ENCODE measurements at regions not wholly inside any gene's neighbourhood (a gene's known extent, or its start where the extent isn't known, plus 50 kb on each side); places are given as distances from the start of the nearest gene placed in this dataset.
"Not testable (repeated sequence)": the region's sequence is repeated elsewhere in the genome, so short reads cannot be mapped to it uniquely, and the experiment has no call there.

- Mint-ChIP-seq H3K4me3 (no peak overlapping the region), H3K4me1 (no peaks in the 10 kb centered on the region), H3K36me3 (ENCODE audit: low read depth) (no peaks in the 10 kb centered on the region), H3K9me3 (peaks cover 8% of the 10 kb centered on the region), H3K27me3 (no peaks in the 10 kb centered on the region), H3K27ac (no peak overlapping the region)
- DNase-seq, result no peak
- CTCF ChIA-PET, result no interaction called here
- POLR2A ChIA-PET, result no interaction called here
Measured at GRCh38 chr17:71432378-71433315, 688.2 kb upstream of the SOX9 start.

- H3K27me3 Mint-ChIP-seq, result no peaks in the 10 kb centered on the region
- no peak overlapping the region for H3K4me3 Mint-ChIP-seq
- CTCF ChIA-PET, result no interaction called here
- H3K36me3 Mint-ChIP-seq (ENCODE audit: low read depth), result no peaks in the 10 kb centered on the region
- POLR2A ChIA-PET, result no interaction called here
- DNase-seq, result no peak
- H3K4me1 Mint-ChIP-seq, result no peaks in the 10 kb centered on the region
- no peaks in the 10 kb centered on the region for H3K9me3 Mint-ChIP-seq
- H3K27ac Mint-ChIP-seq, result no peak overlapping the region
Measured at GRCh38 chr17:71434716-71435115, 686.1 kb upstream of the SOX9 start.

DNA sequence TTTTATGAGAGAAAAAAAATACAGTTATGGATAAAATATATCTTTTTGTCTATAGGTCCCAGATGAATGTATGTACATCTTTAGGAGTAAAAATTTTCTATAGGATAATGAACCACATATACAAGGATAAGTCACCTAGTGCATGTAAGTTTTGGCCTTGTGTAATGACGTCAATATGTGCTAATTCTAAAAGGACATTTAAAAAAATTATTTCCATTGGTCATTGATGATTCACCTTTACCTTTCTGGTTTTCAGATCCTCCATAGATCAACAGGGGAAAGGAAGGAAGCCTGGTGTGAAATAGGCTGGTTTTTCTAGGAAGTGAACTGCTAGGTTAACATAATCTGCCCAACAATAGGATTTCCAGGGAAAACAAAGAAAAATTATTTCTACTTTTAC, 684.3 kb upstream of the SOX9 start:
- CTCF ChIA-PET, result no interaction called here

GRCh38 chr17:71437166-71437565, 683.7 kb upstream of the SOX9 start:
- no peak for DNase-seq
- Mint-ChIP-seq H3K4me1 (no peaks in the 10 kb centered on the region), H3K27ac (no peak overlapping the region), H3K27me3 (no peaks in the 10 kb centered on the region), H3K4me3 (no peak overlapping the region), H3K9me3 (peaks cover 2% of the 10 kb centered on the region), H3K36me3 (ENCODE audit: low read depth) (no peaks in the 10 kb centered on the region)
- ChIA-PET CTCF (no interaction called here), POLR2A (no interaction called here)

More for the DNA sequence above, 684.3 kb upstream of the SOX9 start:
- Mint-ChIP-seq H3K27me3 (no peaks in the 10 kb centered on the region), H3K36me3 (ENCODE audit: low read depth) (no peaks in the 10 kb centered on the region), H3K9me3 (peaks cover 2% of the 10 kb centered on the region), H3K4me3 (no peak overlapping the region), H3K4me1 (no peaks in the 10 kb centered on the region), H3K27ac (no peak overlapping the region)
- DNase-seq, result no peak
- POLR2A ChIA-PET, result no interaction called here

GRCh38 chr17:71438631-71439146, 682.1 kb upstream of the SOX9 start:
- H3K27me3 Mint-ChIP-seq, result no peaks in the 10 kb centered on the region
- H3K36me3 Mint-ChIP-seq (ENCODE audit: low read depth), result no peaks in the 10 kb centered on the region
- peaks cover 2% of the 10 kb centered on the region for H3K9me3 Mint-ChIP-seq
- ChIA-PET CTCF (no interaction called here), POLR2A (interaction anchor here (0.7 kb wide), 1 partner anchor 654 kb away, joined by 4 read pairs; no protein-coding TSS in a partner anchor)
- no peak overlapping the region for H3K27ac Mint-ChIP-seq
- no peaks in the 10 kb centered on the region for H3K4me1 Mint-ChIP-seq
- H3K4me3 Mint-ChIP-seq, result no peak overlapping the region
- DNase-seq, result no peak

DNA sequence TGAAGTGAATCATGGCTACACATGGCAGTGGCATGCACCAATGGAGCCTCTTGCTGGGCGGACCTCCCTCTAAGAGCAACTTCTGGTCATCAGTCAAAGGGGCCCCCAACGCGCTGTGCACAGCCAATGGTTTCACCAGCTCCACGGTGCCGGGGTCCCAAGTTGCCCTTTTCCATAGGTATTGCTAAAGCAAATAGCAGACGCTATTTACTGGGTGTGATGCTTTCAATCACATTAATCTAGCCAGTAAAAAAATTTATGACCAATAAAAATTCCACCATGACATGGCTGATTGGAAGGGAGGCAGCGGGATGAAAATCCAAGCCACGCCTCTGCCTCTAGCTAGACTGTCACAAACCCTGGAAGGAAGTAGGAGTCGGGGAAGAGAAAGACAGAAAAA, 680.3 kb upstream of the SOX9 start:
- ChIA-PET POLR2A (no interaction called here), CTCF (no interaction called here)
- H3K27ac Mint-ChIP-seq, result no peak overlapping the region
- H3K36me3 Mint-ChIP-seq (ENCODE audit: low read depth), result no peaks in the 10 kb centered on the region
- no peak overlapping the region for H3K4me3 Mint-ChIP-seq
- H3K27me3 Mint-ChIP-seq, result no peaks in the 10 kb centered on the region
- DNase-seq, result no peak
- peaks cover 2% of the 10 kb centered on the region for H3K9me3 Mint-ChIP-seq
- H3K4me1 Mint-ChIP-seq, result no peaks in the 10 kb centered on the region

GRCh38 chr17:71441098-71441497, 679.7 kb upstream of the SOX9 start:
- H3K9me3 Mint-ChIP-seq, result peaks cover 2% of the 10 kb centered on the region
- no peak for DNase-seq
- POLR2A ChIA-PET, result no interaction called here
- H3K27ac Mint-ChIP-seq, result no peak overlapping the region
- no peaks in the 10 kb centered on the region for H3K4me1 Mint-ChIP-seq
- H3K27me3 Mint-ChIP-seq, result no peaks in the 10 kb centered on the region
- CTCF ChIA-PET, result no interaction called here
- no peak overlapping the region for H3K4me3 Mint-ChIP-seq
- H3K36me3 Mint-ChIP-seq (ENCODE audit: low read depth), result no peaks in the 10 kb centered on the region

DNA sequence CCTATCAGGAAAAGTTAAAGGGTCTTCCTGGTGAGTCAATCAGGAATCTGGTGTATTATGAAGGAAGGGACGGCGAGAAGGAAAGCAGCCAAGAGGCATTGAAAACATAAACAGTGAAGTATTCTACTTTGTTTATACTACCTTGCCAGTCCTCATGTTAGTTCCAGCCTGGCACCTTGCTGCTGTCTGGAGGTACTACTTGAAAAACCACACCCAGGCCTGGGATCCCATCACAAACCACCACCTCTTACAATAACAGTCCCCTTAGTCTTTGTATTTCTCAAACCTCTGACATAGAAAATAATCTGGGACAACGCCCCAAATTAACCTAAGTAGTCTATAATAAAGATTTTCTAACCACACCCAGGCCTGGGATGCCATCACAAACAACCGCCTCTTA, 676.7 kb upstream of the SOX9 start:
- no peaks in the 10 kb centered on the region for H3K36me3 Mint-ChIP-seq (ENCODE audit: low read depth)
- no peak for DNase-seq
- CTCF ChIA-PET, result no interaction called here
- POLR2A ChIA-PET, result no interaction called here
- H3K27ac Mint-ChIP-seq, result no peak overlapping the region
- no peaks in the 10 kb centered on the region for H3K27me3 Mint-ChIP-seq
- H3K4me3 Mint-ChIP-seq, result no peak overlapping the region
- H3K9me3 Mint-ChIP-seq, result peaks cover 7% of the 10 kb centered on the region
- H3K4me1 Mint-ChIP-seq, result no peaks in the 10 kb centered on the region

GRCh38 chr17:71446645-71447437, 674.0 kb upstream of the SOX9 start:
- no peak for DNase-seq
- H3K4me3 Mint-ChIP-seq, result no peak overlapping the region
- H3K4me1 Mint-ChIP-seq, result no peaks in the 10 kb centered on the region
- no peak overlapping the region for H3K27ac Mint-ChIP-seq
- no peaks in the 10 kb centered on the region for H3K27me3 Mint-ChIP-seq
- ChIA-PET POLR2A (no interaction called here), CTCF (no interaction called here)
- peaks cover 7% of the 10 kb centered on the region for H3K9me3 Mint-ChIP-seq
- H3K36me3 Mint-ChIP-seq (ENCODE audit: low read depth), result no peaks in the 10 kb centered on the region

- Mint-ChIP-seq H3K4me3 (no peak overlapping the region), H3K4me1 (no peaks in the 10 kb centered on the region), H3K9me3 (peaks cover 7% of the 10 kb centered on the region), H3K27me3 (no peaks in the 10 kb centered on the region), H3K36me3 (ENCODE audit: low read depth) (no peaks in the 10 kb centered on the region), H3K27ac (no peak overlapping the region)
- DNase-seq, result no peak
- POLR2A ChIA-PET, result no interaction called here
- CTCF ChIA-PET, result no interaction called here
Measured at GRCh38 chr17:71447644-71448043, 673.2 kb upstream of the SOX9 start.

DNA sequence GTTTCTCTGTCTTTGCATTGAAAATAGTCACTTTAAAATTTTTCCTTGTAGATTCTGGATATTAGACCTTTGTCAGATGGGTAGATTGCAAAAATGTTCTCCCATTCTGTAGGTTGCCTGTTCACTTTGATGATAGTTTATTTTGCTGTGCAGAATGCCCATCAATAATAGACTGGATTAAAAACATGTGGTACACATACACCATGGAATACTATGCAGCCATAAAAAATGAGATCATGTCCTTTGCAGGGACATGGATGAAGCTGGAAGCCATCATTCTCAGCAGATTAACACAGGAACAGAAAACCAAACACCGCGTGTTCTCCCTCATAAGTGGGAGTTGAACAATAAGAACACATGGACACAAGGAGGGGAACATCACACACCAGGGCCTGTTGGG, 670.2 kb upstream of the SOX9 start:
- H3K27ac Mint-ChIP-seq; H3K27me3 Mint-ChIP-seq; POLR2A ChIA-PET; H3K4me1 Mint-ChIP-seq; H3K9me3 Mint-ChIP-seq; DNase-seq; CTCF ChIA-PET; H3K4me3 Mint-ChIP-seq; H3K36me3 Mint-ChIP-seq (ENCODE audit: low read depth): not testable (repeated sequence)

DNA sequence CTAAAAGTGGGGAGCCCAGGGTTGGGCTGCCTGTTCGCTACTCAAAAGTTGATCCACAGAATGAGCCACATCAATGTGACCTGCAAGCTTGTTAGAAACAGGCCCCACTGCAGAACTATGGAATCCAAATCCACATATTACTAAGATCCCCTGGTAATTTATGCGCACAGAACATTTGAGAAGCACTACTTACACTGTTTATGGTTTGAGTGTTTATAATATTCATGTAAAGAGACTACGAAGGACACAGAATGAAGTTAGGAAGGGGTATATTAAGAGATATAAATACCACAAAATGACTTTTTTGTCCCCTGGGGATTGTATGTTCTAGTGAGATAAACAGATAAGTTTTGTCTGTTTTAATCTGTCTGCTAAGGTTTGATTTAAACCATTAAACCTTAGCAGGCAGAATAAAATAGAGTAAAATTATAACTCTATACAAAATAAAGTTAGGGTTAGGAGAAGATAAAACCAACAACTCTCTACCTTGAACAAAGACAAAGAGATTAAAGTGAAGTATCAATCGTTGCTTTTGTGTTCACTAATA, 666.9 kb upstream of the SOX9 start:
- Mint-ChIP-seq H3K27ac (no peak overlapping the region), H3K4me1 (no peaks in the 10 kb centered on the region)

DNA sequence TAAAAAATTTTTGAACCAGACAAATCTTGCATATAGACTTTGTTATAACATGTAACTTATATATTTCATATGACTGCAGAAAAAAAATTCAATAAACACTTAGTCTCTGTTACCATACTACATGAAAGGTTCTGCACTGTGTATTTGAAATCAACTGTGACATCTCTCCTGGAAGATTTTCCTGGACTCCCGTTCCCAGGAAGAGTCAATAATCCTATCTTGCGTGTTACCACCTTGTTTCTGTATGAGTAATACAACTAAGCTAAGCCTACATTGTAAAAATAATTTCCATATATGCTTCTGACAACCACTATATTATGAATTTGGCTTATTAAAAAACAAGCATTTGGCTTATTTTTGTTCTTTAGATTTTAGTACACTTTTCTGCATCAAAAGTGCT, 665.6 kb upstream of the SOX9 start:
- Mint-ChIP-seq H3K4me3 (no peak overlapping the region), H3K9me3 (peaks cover 6% of the 10 kb centered on the region), H3K4me1 (no peaks in the 10 kb centered on the region), H3K27me3 (no peaks in the 10 kb centered on the region), H3K36me3 (ENCODE audit: low read depth) (no peaks in the 10 kb centered on the region), H3K27ac (no peak overlapping the region)
- DNase-seq, result no peak
- POLR2A ChIA-PET, result no interaction called here
- CTCF ChIA-PET, result no interaction called here

More for the DNA sequence above, 666.9 kb upstream of the SOX9 start:
- ChIA-PET CTCF (no interaction called here), POLR2A (no interaction called here)
- no peak overlapping the region for H3K4me3 Mint-ChIP-seq
- DNase-seq, result no peak
- peaks cover 3% of the 10 kb centered on the region for H3K9me3 Mint-ChIP-seq
- no peaks in the 10 kb centered on the region for H3K36me3 Mint-ChIP-seq (ENCODE audit: low read depth)
- H3K27me3 Mint-ChIP-seq, result no peaks in the 10 kb centered on the region
